GM23338 (cell line): ENCODE measurements at regions not wholly inside any gene's neighbourhood (a gene's known extent, or its start where the extent isn't known, plus 50 kb on each side); places are given as distances from the start of the nearest gene placed in this dataset.

Source experiments
- ATAC-seq: fragments of 200-7000 bp; cut with Tn5 transposase; 3 replicates; pipeline ENCODE4 v1.9.1; 2020
- DNase-seq: peaks from one replicate; pipeline ENCODE4 v3.0.0-alpha.2; 2015; ENCODE audit warnings: low spot score
- H2AFZ ChIP-seq: fragments of 200-600 bp; sonication (generic); 2 replicates; pipeline ENCODE4 v1.8.0; 2016; ENCODE audit warnings: antibody characterized with exemption, mild to moderate bottlenecking, moderate library complexity
- H3F3A ChIP-seq: fragments of 200-600 bp; sonication (generic); replicated peaks from 2 replicates; pipeline ENCODE4 v1.8.0; 2017; ENCODE audit warnings: antibody characterized with exemption, mixed run types, low read depth
- H3K27ac ChIP-seq: fragments of 200-600 bp; sonication (generic); 2 replicates; pipeline ENCODE4 v1.6.1; 2016; ENCODE audit warnings: low read depth
- H3K27me3 ChIP-seq: fragments of 200-600 bp; sonication (generic); 2 replicates; pipeline ENCODE4 v1.8.0; 2016; ENCODE audit warnings: mild to moderate bottlenecking, mixed run types, moderate library complexity; ENCODE audit not compliant: insufficient read depth
- H3K36me3 ChIP-seq: fragments of 200-600 bp; sonication (generic); 2 replicates; pipeline ENCODE4 v1.8.0; 2016; ENCODE audit warnings: mild to moderate bottlenecking; ENCODE audit not compliant: insufficient read depth
- H3K4me1 ChIP-seq: fragments of 200-600 bp; sonication (generic); 2 replicates; pipeline ENCODE4 v1.8.0; 2016; ENCODE audit warnings: mild to moderate bottlenecking, moderate library complexity; ENCODE audit not compliant: insufficient read depth
- H3K4me2 ChIP-seq: fragments of 200-600 bp; sonication (generic); 2 replicates; pipeline ENCODE4 v1.7.1; 2017; ENCODE audit warnings: mixed run types
- H3K4me3 ChIP-seq: fragments of 200-600 bp; sonication (generic); 2 replicates; pipeline ENCODE4 v1.6.1; 2016; ENCODE audit warnings: mixed run types
- H3K79me2 ChIP-seq: fragments of 200-600 bp; sonication (generic); replicated peaks from 2 replicates; pipeline ENCODE4 v1.8.0; 2017; ENCODE audit warnings: mild to moderate bottlenecking; ENCODE audit not compliant: insufficient read depth
- H3K9me2 ChIP-seq: fragments of 200-600 bp; sonication (generic); 2 replicates; pipeline ENCODE4 v1.8.0; 2017; ENCODE audit not compliant: insufficient read depth
- H4K20me1 ChIP-seq: fragments of 200-600 bp; sonication (generic); replicated peaks from 2 replicates; pipeline ENCODE4 v1.8.0; 2017; ENCODE audit warnings: mild to moderate bottlenecking; ENCODE audit not compliant: insufficient read depth
- H3K27ac Mint-ChIP-seq: 2 replicates; pipeline ENCODE4 v1.8.0; 2020; ENCODE audit warnings: inconsistent platforms, mild to moderate bottlenecking, moderate library complexity, mixed read lengths
- H3K27me3 Mint-ChIP-seq: 3 replicates; pipeline ENCODE4 v1.8.0; 2022; ENCODE audit warnings: low read depth, mild to moderate bottlenecking, moderate library complexity, mixed read lengths, inconsistent platforms; ENCODE audit not compliant: insufficient read depth, poor library complexity
- H3K36me3 Mint-ChIP-seq: 3 replicates; pipeline ENCODE4 v1.8.0; 2021; ENCODE audit warnings: low read depth, mild to moderate bottlenecking, inconsistent platforms, moderate library complexity, mixed read lengths
- H3K4me1 Mint-ChIP-seq: 3 replicates; pipeline ENCODE4 v1.8.0; 2020; ENCODE audit warnings: mild to moderate bottlenecking, inconsistent platforms, mixed read lengths
- H3K4me3 Mint-ChIP-seq: 3 replicates; pipeline ENCODE4 v1.8.0; 2021; ENCODE audit warnings: moderate library complexity, mild to moderate bottlenecking, inconsistent platforms, mixed read lengths
- H3K9me3 Mint-ChIP-seq: 3 replicates; pipeline ENCODE4 v1.8.0; 2020; ENCODE audit warnings: moderate library complexity, mild to moderate bottlenecking, inconsistent platforms, mixed read lengths
- CREB1 ChIP-seq: fragments of 250-450 bp; sonication (Bioruptor Pico); IDR thresholded peaks from 2 replicates; pipeline ENCODE4 v1.5.0; 2020; ENCODE audit warnings: low read depth, mild to moderate bottlenecking, moderate library complexity
- CTCF ChIP-seq, 2 experiments: fragments of 200-600 bp in 1 of 2; sonication (generic) in 1 of 2; conservative IDR thresholded peaks; 2 replicates each; pipeline versions ENCODE4 v1.5.1 to v1.6.1; 2016 to 2017; ENCODE audit warnings: antibody characterized with exemption in 2 of 2, low read depth in 2 of 2, mild to moderate bottlenecking in 2 of 2, moderate library complexity in 1 of 2
- ETS1 ChIP-seq: IDR thresholded peaks from 2 replicates; pipeline ENCODE4 v1.6.1; 2016; ENCODE audit warnings: antibody characterized with exemption
- EZH2 ChIP-seq: fragments of 200-600 bp; sonication (generic); IDR thresholded peaks from one replicate; pipeline ENCODE4 v1.8.0; 2017; ENCODE audit warnings: antibody characterized with exemption, mild to moderate bottlenecking, low read depth; ENCODE audit not compliant: unreplicated experiment
- EZH2phosphoT487 ChIP-seq: fragments of 200-600 bp; sonication (generic); IDR thresholded peaks from one replicate; pipeline ENCODE4 v1.8.1; 2018; ENCODE audit warnings: antibody characterized with exemption; ENCODE audit not compliant: unreplicated experiment
- JUNB ChIP-seq: IDR thresholded peaks from one replicate; pipeline ENCODE4 v1.6.1; 2016; ENCODE audit warnings: antibody characterized with exemption; ENCODE audit not compliant: unreplicated experiment
- NANOG ChIP-seq: IDR thresholded peaks from 2 replicates; pipeline ENCODE4 v1.6.1; 2016; ENCODE audit warnings: antibody characterized with exemption, borderline replicate concordance
- POLR2AphosphoS5 ChIP-seq: IDR thresholded peaks from 2 replicates; pipeline ENCODE4 v1.6.1; 2016; ENCODE audit warnings: antibody characterized with exemption, low read depth
- REST ChIP-seq: IDR thresholded peaks from one replicate; pipeline ENCODE4 v1.6.1; 2018; ENCODE audit warnings: antibody characterized with exemption; ENCODE audit not compliant: unreplicated experiment
- STAT1 ChIP-seq: IDR thresholded peaks from one replicate; pipeline ENCODE4 v1.6.1; 2016; ENCODE audit warnings: antibody characterized with exemption; ENCODE audit not compliant: unreplicated experiment
- ZNF114 ChIP-seq: fragments of 250-450 bp; sonication (Bioruptor Pico); IDR thresholded peaks from 2 replicates; pipeline ENCODE4 v1.5.0; 2020; ENCODE audit warnings: mild to moderate bottlenecking, moderate library complexity
- ZNF331 ChIP-seq: fragments of 250-450 bp; sonication (Bioruptor Pico); IDR thresholded peaks from 2 replicates; pipeline ENCODE4 v1.5.0; 2020; ENCODE audit warnings: low read depth, mild to moderate bottlenecking, moderate library complexity
- TF ChIP-seq, protein P1 (sequence below): fragments of 250-450 bp; sonication (Bioruptor Pico); IDR thresholded peaks from 2 replicates; pipeline ENCODE4 v1.5.0; 2020; ENCODE audit warnings: mild to moderate bottlenecking, moderate library complexity

DNA sequence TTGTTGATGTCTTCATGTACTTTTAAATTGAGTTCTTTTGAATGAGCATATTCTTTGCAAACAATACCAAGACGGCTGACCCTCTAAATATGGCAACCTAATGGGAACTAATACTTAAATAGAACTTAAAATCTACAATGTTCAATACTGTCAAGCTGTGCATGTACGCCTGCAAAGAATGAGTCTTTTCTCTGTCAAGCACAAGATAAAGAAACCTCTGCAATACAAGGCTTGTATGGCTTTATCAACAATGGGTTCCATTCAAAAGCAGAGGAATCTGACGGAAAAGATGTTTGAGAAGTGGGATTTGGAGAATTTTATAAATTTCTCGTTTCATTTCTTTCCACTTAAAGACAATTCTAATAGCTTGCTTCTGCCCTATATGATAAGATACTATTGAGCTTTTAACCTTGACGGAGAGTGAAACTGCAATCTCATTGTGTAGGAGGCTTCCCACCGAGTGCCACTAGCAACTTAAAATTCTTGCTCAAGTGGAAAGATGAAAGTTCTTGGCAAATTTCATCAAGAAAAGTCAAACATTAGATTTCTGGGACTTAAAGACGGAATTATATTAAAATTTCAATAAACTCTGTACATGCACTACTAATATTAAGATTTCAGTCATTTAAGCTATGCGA lies 119.8 kb downstream of the RGS21 start:
- Histone ChIP-seq H3K4me2 (no peak overlapping the region), H3K9me2 (no peaks in the 10 kb centered on the region), H3K27me3 (no peaks in the 10 kb centered on the region), H4K20me1 (no peaks in the 10 kb centered on the region), H2AFZ (no peak overlapping the region), H3K4me1 (no peaks in the 10 kb centered on the region), H3F3A (no peaks in the 10 kb centered on the region), H3K27ac (no peak overlapping the region), H3K36me3 (no peaks in the 10 kb centered on the region), H3K79me2 (no peaks in the 10 kb centered on the region), H3K4me3 (no peak overlapping the region)
- H3K27ac Mint-ChIP-seq = no peak overlapping the region
- no peak for ATAC-seq
- no peaks in the 10 kb centered on the region for H3K4me1 Mint-ChIP-seq
- H3K9me3 Mint-ChIP-seq = peaks cover 2% of the 10 kb centered on the region
- no peak for DNase-seq
- no peaks in the 10 kb centered on the region for H3K27me3 Mint-ChIP-seq
- H3K4me3 Mint-ChIP-seq = no peak overlapping the region
- TF ChIP-seq NANOG (no peak), ETS1 (no peak), ZNF331 (CRISPR knock-in tag) (no peak), CTCF (conservative IDR thresholded peaks at IDR 0.05; ENCODE audit: low read depth in 2 of 2) (no peak), POLR2AphosphoS5 (no peak), CREB1 (no peak), STAT1 (no peak), EZH2phosphoT487 (no peak), JUNB (no peak), REST (no peak), EZH2 (no peak), ZNF114 (CRISPR knock-in tag) (no peak)
- TF ChIP-seq, protein P1, sequence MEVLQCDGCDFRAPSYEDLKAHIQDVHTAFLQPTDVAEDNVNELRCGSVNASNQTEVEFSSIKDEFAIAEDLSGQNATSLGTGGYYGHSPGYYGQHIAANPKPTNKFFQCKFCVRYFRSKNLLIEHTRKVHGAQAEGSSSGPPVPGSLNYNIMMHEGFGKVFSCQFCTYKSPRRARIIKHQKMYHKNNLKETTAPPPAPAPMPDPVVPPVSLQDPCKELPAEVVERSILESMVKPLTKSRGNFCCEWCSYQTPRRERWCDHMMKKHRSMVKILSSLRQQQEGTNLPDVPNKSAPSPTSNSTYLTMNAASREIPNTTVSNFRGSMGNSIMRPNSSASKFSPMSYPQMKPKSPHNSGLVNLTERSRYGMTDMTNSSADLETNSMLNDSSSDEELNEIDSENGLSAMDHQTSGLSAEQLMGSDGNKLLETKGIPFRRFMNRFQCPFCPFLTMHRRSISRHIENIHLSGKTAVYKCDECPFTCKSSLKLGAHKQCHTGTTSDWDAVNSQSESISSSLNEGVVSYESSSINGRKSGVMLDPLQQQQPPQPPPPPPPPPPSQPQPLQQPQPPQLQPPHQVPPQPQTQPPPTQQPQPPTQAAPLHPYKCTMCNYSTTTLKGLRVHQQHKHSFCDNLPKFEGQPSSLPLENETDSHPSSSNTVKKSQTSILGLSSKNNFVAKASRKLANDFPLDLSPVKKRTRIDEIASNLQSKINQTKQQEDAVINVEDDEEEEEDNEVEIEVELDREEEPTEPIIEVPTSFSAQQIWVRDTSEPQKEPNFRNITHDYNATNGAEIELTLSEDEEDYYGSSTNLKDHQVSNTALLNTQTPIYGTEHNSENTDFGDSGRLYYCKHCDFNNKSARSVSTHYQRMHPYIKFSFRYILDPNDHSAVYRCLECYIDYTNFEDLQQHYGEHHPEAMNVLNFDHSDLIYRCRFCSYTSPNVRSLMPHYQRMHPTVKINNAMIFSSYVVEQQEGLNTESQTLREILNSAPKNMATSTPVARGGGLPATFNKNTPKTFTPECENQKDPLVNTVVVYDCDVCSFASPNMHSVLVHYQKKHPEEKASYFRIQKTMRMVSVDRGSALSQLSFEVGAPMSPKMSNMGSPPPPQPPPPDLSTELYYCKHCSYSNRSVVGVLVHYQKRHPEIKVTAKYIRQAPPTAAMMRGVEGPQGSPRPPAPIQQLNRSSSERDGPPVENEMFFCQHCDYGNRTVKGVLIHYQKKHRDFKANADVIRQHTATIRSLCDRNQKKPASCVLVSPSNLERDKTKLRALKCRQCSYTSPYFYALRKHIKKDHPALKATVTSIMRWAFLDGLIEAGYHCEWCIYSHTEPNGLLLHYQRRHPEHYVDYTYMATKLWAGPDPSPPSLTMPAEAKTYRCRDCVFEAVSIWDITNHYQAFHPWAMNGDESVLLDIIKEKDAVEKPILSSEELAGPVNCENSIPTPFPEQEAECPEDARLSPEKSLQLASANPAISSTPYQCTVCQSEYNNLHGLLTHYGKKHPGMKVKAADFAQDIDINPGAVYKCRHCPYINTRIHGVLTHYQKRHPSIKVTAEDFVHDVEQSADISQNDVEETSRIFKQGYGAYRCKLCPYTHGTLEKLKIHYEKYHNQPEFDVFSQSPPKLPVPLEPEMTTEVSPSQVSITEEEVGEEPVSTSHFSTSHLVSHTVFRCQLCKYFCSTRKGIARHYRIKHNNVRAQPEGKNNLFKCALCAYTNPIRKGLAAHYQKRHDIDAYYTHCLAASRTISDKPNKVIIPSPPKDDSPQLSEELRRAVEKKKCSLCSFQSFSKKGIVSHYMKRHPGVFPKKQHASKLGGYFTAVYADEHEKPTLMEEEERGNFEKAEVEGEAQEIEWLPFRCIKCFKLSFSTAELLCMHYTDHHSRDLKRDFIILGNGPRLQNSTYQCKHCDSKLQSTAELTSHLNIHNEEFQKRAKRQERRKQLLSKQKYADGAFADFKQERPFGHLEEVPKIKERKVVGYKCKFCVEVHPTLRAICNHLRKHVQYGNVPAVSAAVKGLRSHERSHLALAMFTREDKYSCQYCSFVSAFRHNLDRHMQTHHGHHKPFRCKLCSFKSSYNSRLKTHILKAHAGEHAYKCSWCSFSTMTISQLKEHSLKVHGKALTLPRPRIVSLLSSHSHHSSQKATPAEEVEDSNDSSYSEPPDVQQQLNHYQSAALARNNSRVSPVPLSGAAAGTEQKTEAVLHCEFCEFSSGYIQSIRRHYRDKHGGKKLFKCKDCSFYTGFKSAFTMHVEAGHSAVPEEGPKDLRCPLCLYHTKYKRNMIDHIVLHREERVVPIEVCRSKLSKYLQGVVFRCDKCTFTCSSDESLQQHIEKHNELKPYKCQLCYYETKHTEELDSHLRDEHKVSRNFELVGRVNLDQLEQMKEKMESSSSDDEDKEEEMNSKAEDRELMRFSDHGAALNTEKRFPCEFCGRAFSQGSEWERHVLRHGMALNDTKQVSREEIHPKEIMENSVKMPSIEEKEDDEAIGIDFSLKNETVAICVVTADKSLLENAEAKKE = no peak
- peaks cover 2% of the 10 kb centered on the region for H3K36me3 Mint-ChIP-seq
